HL-60 (cell line): ENCODE measurements at regions not wholly inside any gene's neighbourhood (a gene's known extent, or its start where the extent isn't known, plus 50 kb on each side); places are given as distances from the start of the nearest gene placed in this dataset.

ENCODE experiments used
- GABPA ChIP-seq: IDR thresholded peaks from 2 replicates; pipeline ENCODE4 v1.6.1; 2012; ENCODE audit warnings: low read depth
- POLR2AphosphoS5 ChIP-seq: IDR thresholded peaks from 2 replicates; pipeline ENCODE4 v1.6.1; 2012; ENCODE audit warnings: low read depth
- TF ChIP-seq, protein P1 (sequence below): IDR thresholded peaks from one replicate; pipeline ENCODE4 v1.5.1; 2011; ENCODE audit warnings: low read length, control low read depth, inconsistent platforms; ENCODE audit not compliant: insufficient read depth
- TF ChIP-seq, protein P2 (sequence below): IDR thresholded peaks from 2 replicates; pipeline ENCODE4 v1.6.1; 2012; ENCODE audit warnings: low read depth; ENCODE audit not compliant: insufficient replicate concordance

DNA sequence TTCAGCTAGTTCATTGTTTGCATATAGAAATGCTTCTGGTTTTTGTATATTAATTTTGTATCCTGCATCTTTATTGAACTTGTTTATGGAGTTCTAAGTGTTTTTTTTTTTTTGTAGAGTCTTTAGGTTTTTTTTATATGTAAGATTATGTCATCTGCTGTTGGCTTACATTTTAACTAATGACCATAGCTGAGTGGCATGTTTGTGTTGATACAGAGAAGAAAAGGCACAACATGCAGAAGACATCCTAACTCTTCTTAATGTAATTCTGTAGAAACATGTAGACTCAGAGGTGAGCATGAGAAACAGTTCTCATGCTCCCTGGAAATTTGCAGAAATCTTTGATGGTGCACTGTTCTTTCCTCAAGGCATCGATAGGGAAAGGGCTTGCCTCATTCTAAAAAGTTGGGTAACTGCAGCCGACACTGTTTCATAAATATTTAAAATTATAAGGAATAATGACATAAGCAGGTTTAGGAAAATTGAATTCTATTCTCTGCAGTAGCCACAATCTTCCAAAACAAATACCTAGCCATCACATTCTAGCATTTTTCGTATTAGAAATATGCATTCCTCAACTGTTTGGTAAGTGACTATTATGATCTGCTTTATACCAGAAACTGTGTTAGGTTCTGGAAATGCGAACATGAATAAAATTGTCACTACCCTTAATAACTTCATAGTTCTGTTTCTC, 499.6 kb upstream of the KCNMB2 start:
- TF ChIP-seq, protein P1, sequence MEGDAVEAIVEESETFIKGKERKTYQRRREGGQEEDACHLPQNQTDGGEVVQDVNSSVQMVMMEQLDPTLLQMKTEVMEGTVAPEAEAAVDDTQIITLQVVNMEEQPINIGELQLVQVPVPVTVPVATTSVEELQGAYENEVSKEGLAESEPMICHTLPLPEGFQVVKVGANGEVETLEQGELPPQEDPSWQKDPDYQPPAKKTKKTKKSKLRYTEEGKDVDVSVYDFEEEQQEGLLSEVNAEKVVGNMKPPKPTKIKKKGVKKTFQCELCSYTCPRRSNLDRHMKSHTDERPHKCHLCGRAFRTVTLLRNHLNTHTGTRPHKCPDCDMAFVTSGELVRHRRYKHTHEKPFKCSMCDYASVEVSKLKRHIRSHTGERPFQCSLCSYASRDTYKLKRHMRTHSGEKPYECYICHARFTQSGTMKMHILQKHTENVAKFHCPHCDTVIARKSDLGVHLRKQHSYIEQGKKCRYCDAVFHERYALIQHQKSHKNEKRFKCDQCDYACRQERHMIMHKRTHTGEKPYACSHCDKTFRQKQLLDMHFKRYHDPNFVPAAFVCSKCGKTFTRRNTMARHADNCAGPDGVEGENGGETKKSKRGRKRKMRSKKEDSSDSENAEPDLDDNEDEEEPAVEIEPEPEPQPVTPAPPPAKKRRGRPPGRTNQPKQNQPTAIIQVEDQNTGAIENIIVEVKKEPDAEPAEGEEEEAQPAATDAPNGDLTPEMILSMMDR, result no peak
- TF ChIP-seq POLR2AphosphoS5, result no peak
- no peak for TF ChIP-seq GABPA
- TF ChIP-seq, protein P2, sequence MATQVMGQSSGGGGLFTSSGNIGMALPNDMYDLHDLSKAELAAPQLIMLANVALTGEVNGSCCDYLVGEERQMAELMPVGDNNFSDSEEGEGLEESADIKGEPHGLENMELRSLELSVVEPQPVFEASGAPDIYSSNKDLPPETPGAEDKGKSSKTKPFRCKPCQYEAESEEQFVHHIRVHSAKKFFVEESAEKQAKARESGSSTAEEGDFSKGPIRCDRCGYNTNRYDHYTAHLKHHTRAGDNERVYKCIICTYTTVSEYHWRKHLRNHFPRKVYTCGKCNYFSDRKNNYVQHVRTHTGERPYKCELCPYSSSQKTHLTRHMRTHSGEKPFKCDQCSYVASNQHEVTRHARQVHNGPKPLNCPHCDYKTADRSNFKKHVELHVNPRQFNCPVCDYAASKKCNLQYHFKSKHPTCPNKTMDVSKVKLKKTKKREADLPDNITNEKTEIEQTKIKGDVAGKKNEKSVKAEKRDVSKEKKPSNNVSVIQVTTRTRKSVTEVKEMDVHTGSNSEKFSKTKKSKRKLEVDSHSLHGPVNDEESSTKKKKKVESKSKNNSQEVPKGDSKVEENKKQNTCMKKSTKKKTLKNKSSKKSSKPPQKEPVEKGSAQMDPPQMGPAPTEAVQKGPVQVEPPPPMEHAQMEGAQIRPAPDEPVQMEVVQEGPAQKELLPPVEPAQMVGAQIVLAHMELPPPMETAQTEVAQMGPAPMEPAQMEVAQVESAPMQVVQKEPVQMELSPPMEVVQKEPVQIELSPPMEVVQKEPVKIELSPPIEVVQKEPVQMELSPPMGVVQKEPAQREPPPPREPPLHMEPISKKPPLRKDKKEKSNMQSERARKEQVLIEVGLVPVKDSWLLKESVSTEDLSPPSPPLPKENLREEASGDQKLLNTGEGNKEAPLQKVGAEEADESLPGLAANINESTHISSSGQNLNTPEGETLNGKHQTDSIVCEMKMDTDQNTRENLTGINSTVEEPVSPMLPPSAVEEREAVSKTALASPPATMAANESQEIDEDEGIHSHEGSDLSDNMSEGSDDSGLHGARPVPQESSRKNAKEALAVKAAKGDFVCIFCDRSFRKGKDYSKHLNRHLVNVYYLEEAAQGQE, result no peak
